Tibial nerve (tissue), 4 donors: ENCODE measurements at regions not wholly inside any gene's neighbourhood (a gene's known extent, or its start where the extent isn't known, plus 50 kb on each side); places are given as distances from the start of the nearest gene placed in this dataset.

Experiments
- EP300 ChIP-seq, 2 donors: sonication (generic); formaldehyde crosslinking; IDR thresholded peaks; one replicate each; pipeline ENCODE4 v1.6.1; 2017; ENCODE audit warnings: antibody characterized with exemption in 2 of 2, mild to moderate bottlenecking in 1 of 2
- TF ChIP-seq, protein P1 (sequence below), 5 experiments: fragments of 200-600 bp in 3 of 5; fragments of 450-650 bp in 2 of 5; sonication (generic) in 3 of 5; IDR thresholded peaks; one replicate each; pipeline ENCODE4 v1.5.1; 2016 to 2019; ENCODE audit warnings: antibody characterized with exemption in 5 of 5, mild to moderate bottlenecking in 3 of 5, moderate library complexity in 2 of 5

DNA sequence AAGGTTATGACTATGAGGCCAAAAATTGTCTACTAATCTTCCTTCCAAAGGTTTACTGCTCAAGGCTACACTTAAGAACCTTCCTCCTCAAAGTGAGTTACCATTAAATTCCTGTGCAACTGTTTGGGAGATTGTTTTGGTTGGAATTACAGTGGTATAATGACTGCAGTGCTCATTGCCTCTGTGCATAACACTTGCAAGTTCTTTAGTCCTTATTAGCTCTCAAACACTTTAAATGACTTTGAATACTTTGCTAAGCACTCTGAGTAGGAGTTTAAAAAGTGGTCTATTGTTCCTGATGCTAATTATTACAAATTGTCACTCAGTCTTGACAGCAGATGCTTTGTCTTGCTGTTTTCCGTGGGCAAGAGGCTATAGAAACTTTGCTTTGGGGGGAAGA, 422.8 kb upstream of the PABPC4L start:
- TF ChIP-seq, protein P1, sequence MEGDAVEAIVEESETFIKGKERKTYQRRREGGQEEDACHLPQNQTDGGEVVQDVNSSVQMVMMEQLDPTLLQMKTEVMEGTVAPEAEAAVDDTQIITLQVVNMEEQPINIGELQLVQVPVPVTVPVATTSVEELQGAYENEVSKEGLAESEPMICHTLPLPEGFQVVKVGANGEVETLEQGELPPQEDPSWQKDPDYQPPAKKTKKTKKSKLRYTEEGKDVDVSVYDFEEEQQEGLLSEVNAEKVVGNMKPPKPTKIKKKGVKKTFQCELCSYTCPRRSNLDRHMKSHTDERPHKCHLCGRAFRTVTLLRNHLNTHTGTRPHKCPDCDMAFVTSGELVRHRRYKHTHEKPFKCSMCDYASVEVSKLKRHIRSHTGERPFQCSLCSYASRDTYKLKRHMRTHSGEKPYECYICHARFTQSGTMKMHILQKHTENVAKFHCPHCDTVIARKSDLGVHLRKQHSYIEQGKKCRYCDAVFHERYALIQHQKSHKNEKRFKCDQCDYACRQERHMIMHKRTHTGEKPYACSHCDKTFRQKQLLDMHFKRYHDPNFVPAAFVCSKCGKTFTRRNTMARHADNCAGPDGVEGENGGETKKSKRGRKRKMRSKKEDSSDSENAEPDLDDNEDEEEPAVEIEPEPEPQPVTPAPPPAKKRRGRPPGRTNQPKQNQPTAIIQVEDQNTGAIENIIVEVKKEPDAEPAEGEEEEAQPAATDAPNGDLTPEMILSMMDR (IDR thresholded peaks at IDR 0.05), result no peak
- TF ChIP-seq EP300 (IDR thresholded peaks at IDR 0.05), result no peak
